ENCODE measurements at regions not wholly inside any gene's neighbourhood (a gene's known extent, or its start where the extent isn't known, plus 50 kb on each side); places are given as distances from the start of the nearest gene placed in this dataset.

- TF ChIP-seq CTCF (IDR thresholded peaks at IDR 0.05; ENCODE audit: extremely low read depth in 1 of 2, insufficient read depth in 1 of 2, low read depth in 1 of 2, low read length in 2 of 2) (no peak), POLR2A (IDR thresholded peaks at IDR 0.05; ENCODE audit: low read depth, low read length) (no peak), POLR2AphosphoS5 (IDR thresholded peaks at IDR 0.05; ENCODE audit: insufficient read depth, low read depth, low read length) (no peak), GATA2 (IDR thresholded peaks at IDR 0.05; ENCODE audit: insufficient read depth, insufficient read length, low read depth, low read length) (no peak), JUN (IDR thresholded peaks at IDR 0.05; ENCODE audit: borderline replicate concordance, insufficient read depth, insufficient read length, low read depth) (no peak), EZH2 (IDR thresholded peaks at IDR 0.05; ENCODE audit: borderline replicate concordance, low read depth, low read length, severe bottlenecking) (no peak), FOS (IDR thresholded peaks at IDR 0.05; ENCODE audit: borderline replicate concordance, insufficient read depth, low read length) (no peak), MYC (IDR thresholded peaks at IDR 0.05; ENCODE audit: low read depth, low read length) (no peak)
- TF ChIP-seq, protein P1, sequence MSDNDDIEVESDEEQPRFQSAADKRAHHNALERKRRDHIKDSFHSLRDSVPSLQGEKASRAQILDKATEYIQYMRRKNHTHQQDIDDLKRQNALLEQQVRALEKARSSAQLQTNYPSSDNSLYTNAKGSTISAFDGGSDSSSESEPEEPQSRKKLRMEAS (IDR thresholded peaks at IDR 0.05; ENCODE audit: insufficient read depth, insufficient read length) = no peak
Observed at GRCh38 chr7:25402532-25402931, 174.2 kb upstream of the NPVF start.
